Muscle of leg (tissue), 3 donors: ENCODE measurements at regions not wholly inside any gene's neighbourhood (a gene's known extent, or its start where the extent isn't known, plus 50 kb on each side); places are given as distances from the start of the nearest gene placed in this dataset.
A peak's percentile ranks its signal among the peaks of the same experiment; 100 is the strongest.

Experiments
- DNase-seq: peaks from one replicate; pipeline ENCODE4 v3.0.0; 2013
- H3K27ac ChIP-seq: one replicate; pipeline ENCODE4 v1.5.1; 2013; ENCODE audit warnings: mild to moderate bottlenecking, low read length, control low read depth
- H3K27me3 ChIP-seq: one replicate; pipeline ENCODE4 v1.6.1; 2013; ENCODE audit warnings: low read length; ENCODE audit not compliant: control insufficient read depth, insufficient read depth
- H3K36me3 ChIP-seq: one replicate; pipeline ENCODE4 v1.6.1; 2013; ENCODE audit warnings: low read length; ENCODE audit not compliant: control insufficient read depth, insufficient read depth
- H3K4me1 ChIP-seq: one replicate; pipeline ENCODE4 v1.6.1; 2013; ENCODE audit warnings: low read length; ENCODE audit not compliant: control insufficient read depth, insufficient read depth
- H3K4me3 ChIP-seq: one replicate; pipeline ENCODE4 v1.5.1; 2013; ENCODE audit warnings: low read length, control low read depth
- H3K9me3 ChIP-seq: replicated peaks from 2 replicates; pipeline ENCODE4 v1.6.1; 2013; ENCODE audit warnings: low read depth, low read length; ENCODE audit not compliant: control insufficient read depth
- WGBS: methylation state at CpG from one replicate; pipeline ENCODE4 v1.1.5; 2013; ENCODE audit warnings: missing lambda C conversion rate; ENCODE audit not compliant: insufficient coverage; 5-methylcytosine and 5-hydroxymethylcytosine counted together

DNA sequence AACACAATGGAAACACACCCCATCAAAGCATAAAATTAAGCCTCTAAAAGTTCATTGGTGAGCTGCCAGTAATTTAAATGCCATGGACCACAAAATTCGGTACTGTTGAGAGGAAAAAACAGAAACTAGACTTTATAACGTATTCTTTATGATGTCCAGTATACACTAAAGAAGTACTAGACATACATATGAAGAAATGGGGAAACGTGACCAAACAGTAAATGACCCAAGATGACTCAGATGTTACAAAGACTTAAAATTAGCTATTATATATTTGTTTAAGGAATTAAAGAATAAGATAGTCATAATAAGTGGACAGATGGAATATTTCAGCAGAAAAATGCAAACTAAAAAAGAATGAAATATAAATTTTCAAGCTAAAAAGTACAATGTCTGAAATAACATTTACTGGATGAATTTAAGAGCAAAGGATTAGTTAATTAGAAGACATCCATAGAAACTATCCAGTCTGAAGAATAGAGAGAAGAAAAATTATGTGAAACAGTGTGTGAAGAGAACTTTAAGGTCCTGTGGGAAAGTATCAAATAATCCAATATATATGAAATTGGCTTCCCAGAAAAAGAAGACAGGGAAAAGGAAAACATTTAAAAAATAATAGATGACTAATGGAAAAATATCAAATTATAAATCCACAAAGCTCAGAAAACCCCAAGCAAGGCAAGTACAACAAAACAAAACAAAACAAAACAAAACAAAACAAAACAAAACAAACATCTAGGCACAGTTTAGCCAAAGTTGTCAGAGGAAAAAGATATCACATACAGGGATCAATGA is 69.4 kb downstream of the SAMD9 start:
- no peak for DNase-seq
- Histone ChIP-seq H3K9me3 (no peaks in the 10 kb centered on the region), H3K36me3 (no peaks in the 10 kb centered on the region), H3K4me3 (no peak overlapping the region), H3K4me1 (peaks cover 5% of the 10 kb centered on the region), H3K27me3 (no peaks in the 10 kb centered on the region), H3K27ac (no peak overlapping the region)
- no CpG with 5 or more reads among the region's 3 CpGs for WGBS

DNA sequence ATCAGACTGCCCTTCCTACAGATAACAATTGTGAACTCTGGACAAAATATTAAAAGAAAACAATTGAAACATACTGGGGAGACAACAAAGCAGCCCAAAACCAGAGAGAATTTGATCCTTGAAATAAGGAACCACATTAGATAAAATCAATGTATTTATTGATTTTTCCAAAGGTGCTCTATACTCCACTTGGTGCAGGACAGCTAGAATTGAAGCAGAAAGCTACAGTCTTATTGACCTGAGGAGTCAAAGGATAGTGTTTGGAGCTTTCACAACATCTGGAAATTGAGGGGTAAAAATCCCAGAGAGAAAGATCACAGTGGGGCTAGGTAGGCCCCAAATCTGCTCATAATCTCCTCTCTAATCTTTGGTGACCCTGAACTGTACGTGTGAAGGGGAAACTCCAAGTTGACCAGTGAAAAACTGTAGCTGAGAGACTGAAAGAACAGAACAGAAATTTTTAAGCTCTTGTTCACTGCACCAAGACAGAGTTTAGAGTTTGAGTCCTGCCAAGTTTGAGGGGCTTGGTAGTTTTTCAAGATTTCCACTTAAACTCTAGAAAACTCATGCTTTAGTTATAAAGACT is 70.2 kb downstream of the SAMD9 start:
- WGBS = no CpG with 5 or more reads among the region's 1 CpG
- Histone ChIP-seq H3K9me3 (no peaks in the 10 kb centered on the region), H3K27ac (no peak overlapping the region), H3K36me3 (no peaks in the 10 kb centered on the region), H3K4me1 (peaks cover 8% of the 10 kb centered on the region), H3K4me3 (no peak overlapping the region), H3K27me3 (no peaks in the 10 kb centered on the region)
- DNase-seq = no peak

DNA sequence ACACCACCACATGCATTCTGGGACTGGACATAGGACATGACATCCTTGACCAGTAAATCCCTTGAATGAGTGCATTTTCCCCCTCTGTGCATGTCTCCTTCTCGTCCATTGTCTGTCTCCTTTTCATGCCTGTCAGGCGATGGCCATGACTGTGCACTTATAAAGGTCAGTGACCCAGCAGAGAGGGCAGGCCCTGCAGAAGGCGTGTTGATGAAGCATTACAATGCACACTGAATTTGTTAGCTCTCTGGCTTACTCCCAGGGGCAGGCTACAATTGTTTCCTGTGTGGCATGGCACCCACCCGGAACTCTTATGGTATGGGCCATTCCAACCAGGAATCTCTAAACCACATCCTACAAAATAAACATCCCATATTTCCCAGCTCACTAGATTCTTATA is 71.1 kb downstream of the SAMD9 start:
- Histone ChIP-seq H3K27me3 (no peaks in the 10 kb centered on the region), H3K27ac (no peak overlapping the region), H3K4me1 (peaks cover 8% of the 10 kb centered on the region), H3K4me3 (no peak overlapping the region), H3K9me3 (no peaks in the 10 kb centered on the region), H3K36me3 (no peaks in the 10 kb centered on the region)
- DNase-seq = no peak
- 61% methylated on average over 4 of the region's 4 CpGs for WGBS

DNA sequence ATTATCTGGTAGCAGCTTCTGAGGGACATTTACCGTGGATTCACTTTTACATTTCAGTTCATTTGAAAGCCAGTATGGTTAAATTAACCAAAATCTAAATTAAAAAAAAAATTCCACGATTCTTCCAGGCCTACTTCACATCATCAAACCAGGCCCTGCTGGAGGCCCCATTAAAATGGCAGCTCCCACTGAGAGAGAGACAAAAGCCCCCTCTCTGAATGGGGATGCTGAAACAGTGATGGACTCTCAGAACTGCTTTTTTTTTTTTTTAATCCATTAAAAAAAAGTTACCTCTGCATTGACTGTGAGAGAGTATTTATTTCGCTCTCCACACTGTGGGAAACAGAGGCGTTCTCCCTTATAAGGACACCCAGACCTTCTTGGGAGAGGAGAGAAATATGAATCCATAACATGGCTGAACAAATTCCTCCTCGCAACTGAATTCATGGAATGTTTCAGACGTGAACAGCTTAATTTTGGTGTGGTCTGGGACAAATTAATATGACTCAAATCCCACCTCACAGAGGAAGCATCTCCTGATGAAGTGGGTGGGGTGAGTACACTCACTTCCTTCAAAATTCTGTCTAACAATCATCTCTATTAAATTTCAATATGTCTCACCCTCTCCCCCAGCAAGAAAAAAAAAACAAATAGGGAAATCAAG is 73.5 kb downstream of the SAMD9 start:
- Histone ChIP-seq H3K4me1 (peaks cover 17% of the 10 kb centered on the region), H3K4me3 (no peak overlapping the region), H3K27ac (peak overlapping the region; percentile 74), H3K9me3 (no peaks in the 10 kb centered on the region), H3K27me3 (no peaks in the 10 kb centered on the region), H3K36me3 (no peaks in the 10 kb centered on the region)
- WGBS = no CpG with 5 or more reads among the region's 6 CpGs
- peak; percentile 32 for DNase-seq

DNA sequence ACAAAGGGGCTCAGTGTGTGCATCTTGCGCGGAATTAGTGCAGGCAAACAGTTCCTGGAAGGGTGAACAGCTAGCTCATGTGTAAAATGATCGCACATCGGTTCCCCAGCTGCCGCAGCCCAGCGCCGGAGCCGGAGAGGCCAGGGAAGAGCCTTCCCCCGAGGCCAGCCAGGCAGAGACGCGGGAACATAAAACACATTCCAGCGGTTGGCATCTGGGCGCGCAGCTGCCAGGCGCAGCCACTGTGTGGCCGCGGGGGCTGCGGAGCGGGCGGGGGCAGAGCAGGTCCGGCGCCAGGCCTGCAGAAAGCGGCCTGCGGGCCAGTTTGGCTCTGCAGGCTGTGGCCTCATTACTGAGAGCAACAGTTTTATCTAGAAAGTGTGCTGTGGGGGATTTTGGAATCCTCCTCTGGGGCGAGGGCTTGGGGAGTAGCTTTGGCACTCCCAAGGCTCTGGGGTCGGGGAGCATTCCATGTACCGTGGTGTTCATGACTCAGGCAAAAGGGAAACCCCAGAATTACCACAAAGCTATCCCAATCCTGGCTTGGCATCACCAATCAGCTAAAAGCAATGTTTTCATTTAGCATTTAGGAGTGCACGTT is 74.3 kb downstream of the SAMD9 start:
- Histone ChIP-seq H3K4me3 (peak overlapping the region; percentile 9), H3K36me3 (no peaks in the 10 kb centered on the region)

DNA sequence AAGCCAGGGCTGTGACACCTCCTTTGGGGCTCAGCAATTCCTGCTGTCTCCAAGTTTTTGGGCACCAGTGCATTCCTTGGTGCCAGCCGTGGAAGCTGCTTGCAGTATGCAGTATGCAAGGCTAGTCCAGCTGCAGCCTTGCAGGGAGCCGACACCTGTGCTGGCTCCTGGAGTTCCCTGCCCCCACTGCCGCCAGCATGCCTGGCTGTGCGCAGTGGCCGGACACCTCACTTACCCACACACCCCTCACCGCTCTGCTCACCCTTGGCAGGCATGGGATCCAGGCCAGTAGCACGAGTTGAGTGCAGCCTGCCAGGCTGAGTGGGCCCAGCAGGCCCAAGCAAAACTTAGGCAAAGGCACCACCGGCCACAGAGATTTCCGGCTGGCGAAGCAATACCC is 77.4 kb downstream of the SAMD9 start:
- 76% methylated on average over 7 of the region's 10 CpGs for WGBS
- H3K9me3 ChIP-seq = no peaks in the 10 kb centered on the region
- no peaks in the 10 kb centered on the region for H3K27me3 ChIP-seq
- H3K36me3 ChIP-seq = no peaks in the 10 kb centered on the region
- no peak for DNase-seq
- H3K27ac ChIP-seq = no peak overlapping the region
- H3K4me3 ChIP-seq = no peak overlapping the region
- H3K4me1 ChIP-seq = peaks cover 17% of the 10 kb centered on the region

More for the DNA sequence above, 74.3 kb downstream of the SAMD9 start:
- peak; percentile 87 for DNase-seq
- Histone ChIP-seq H3K27me3 (no peaks in the 10 kb centered on the region), H3K4me1 (peaks cover 17% of the 10 kb centered on the region), H3K9me3 (no peaks in the 10 kb centered on the region), H3K27ac (peak overlapping the region; percentile 74)
- 4% methylated on average over 21 of the region's 28 CpGs for WGBS

DNA sequence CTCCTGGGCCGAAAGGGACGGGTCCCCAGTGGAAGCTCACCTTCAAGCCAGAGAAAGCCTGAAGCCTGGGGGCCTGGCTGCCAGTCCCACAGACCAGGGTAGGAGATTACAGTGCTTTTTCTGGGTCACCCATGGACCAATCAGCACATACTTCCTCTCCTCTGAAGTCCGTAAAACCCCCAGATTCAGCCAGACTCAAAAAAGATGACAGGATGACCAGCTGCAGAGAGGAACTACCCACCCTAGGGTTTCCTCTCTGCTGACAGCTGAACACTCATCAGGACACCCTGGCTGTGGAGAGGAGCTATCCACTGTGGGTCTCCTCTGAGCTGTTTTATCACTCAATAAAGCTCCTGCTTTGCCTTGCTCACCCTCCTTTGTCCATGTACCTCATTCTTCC is 78.0 kb downstream of the SAMD9 start:
- no peak for DNase-seq
- H3K9me3 ChIP-seq = no peaks in the 10 kb centered on the region
- H3K4me1 ChIP-seq = peaks cover 17% of the 10 kb centered on the region
- no peaks in the 10 kb centered on the region for H3K27me3 ChIP-seq
- no peaks in the 10 kb centered on the region for H3K36me3 ChIP-seq
- H3K27ac ChIP-seq = no peak overlapping the region
- H3K4me3 ChIP-seq = no peak overlapping the region
- 66% methylated on average over 3 of the region's 3 CpGs for WGBS

DNA sequence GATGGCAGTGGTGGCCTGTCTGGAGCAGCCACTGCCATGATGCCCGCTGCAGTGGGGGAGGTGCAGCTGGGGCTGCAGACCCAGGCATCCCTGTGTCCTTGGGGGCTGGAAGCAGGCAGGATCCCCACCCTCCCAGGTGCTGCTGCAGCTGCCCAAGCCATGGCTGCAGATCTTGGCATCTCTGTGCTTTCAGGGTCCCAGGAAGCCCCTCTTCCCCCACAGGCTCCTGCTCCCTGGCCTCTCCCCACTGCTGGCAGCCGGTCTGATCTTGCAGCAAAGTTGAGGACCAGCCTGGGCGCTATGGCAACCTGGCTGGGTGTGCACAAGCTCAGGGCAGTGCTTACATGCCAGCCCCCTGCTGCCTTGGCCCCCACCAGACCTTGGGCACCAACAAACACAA is 78.5 kb downstream of the SAMD9 start:
- H3K27ac ChIP-seq = no peak overlapping the region
- H3K27me3 ChIP-seq = no peaks in the 10 kb centered on the region
- H3K36me3 ChIP-seq = no peaks in the 10 kb centered on the region
- WGBS = 89% methylated on average over 3 of the region's 3 CpGs
- no peak for DNase-seq
- H3K4me3 ChIP-seq = no peak overlapping the region
- no peaks in the 10 kb centered on the region for H3K9me3 ChIP-seq
- peaks cover 17% of the 10 kb centered on the region for H3K4me1 ChIP-seq

DNA sequence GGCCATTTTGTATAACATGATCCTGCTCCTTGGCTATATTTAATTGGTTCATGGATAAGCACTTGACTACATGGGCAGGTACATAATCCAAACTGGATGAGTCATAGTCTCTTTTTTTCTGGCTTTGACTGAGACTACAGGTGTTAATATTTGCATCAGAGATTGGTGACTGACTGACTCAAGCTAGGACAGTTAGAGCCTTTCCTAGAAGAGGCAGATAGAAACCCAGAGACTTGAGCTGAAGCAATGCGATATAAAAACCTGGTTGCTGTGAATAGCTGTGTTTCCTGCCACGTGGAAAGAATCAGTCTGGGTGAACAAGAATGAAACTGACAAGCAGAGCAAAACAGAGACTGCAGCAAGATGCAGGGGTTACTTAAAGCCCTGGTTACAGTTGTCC is 81.0 kb downstream of the SAMD9 start:
- H3K4me1 ChIP-seq = peaks cover 9% of the 10 kb centered on the region
- peaks cover 5% of the 10 kb centered on the region for H3K9me3 ChIP-seq
- DNase-seq = no peak
- no peaks in the 10 kb centered on the region for H3K27me3 ChIP-seq
- H3K27ac ChIP-seq = no peak overlapping the region
- H3K4me3 ChIP-seq = no peak overlapping the region
- WGBS = 29% methylated on average over 1 of the region's 2 CpGs
- no peaks in the 10 kb centered on the region for H3K36me3 ChIP-seq

DNA sequence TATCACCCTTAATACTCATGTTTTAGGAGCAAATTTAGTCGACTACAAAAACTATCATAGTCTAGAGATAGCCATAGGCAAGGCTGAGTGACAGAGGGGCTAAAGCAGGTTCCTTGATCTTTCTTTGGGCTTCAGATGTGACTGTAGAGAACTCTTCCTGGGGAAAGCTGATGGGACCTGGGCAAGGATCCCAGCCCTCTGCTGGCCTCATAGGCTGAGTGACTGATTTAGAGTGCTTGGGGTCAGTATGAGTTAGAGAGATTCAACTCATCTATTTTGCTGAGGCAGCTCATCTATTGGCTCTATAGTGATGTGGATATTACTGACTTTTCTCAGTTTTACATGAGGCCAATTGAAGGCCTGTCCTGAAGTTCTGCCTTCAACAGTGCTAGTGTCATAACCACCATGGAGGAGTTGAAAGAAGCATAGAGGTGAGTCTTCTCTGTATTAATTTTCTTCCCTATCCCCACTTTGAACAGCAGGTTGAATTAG is 81.6 kb downstream of the SAMD9 start:
- no peak for DNase-seq
- no peak overlapping the region for H3K4me3 ChIP-seq
- no CpG with 5 or more reads among the region's 1 CpG for WGBS
- no peaks in the 10 kb centered on the region for H3K36me3 ChIP-seq
- peaks cover 8% of the 10 kb centered on the region for H3K9me3 ChIP-seq
- peaks cover 9% of the 10 kb centered on the region for H3K4me1 ChIP-seq
- H3K27ac ChIP-seq = no peak overlapping the region
- no peaks in the 10 kb centered on the region for H3K27me3 ChIP-seq
